ENCODE measurements at regions not wholly inside any gene's neighbourhood (a gene's known extent, or its start where the extent isn't known, plus 50 kb on each side); places are given as distances from the start of the nearest gene placed in this dataset.

DNA sequence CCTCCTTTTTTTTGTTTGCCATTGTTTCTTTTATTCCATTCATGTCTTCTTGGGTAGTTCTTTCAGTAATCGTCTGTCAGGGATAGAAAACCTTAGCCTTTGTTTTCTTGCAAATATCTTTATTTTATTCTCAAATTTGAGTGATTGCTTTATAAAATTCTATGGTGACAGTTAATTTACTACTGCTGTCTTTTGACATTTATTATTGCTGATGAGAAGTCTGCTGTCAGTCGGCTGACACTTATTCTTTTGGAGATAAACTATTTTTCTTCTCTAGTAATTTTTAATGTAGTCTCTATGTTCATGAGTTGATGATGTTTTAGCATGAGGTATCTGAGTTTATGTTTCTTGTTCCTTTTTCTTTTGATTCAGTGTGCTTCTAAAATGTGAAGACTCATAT is 983.8 kb downstream of the TTLL7 start:
- no peak overlapping the region for H3K27ac Mint-ChIP-seq
- intact Hi-C loops (cut with micrococcal nuclease): no loop called here
- no peak for DNase-seq
- no peaks in the 10 kb centered on the region for H3K36me3 Mint-ChIP-seq (ENCODE audit: low read depth)
- no peaks in the 10 kb centered on the region for H3K4me1 Mint-ChIP-seq (ENCODE audit: low read depth)
- H3K4me3 Mint-ChIP-seq: no peak overlapping the region
- H3K9me3 Mint-ChIP-seq: no peaks in the 10 kb centered on the region
- H3K27me3 Mint-ChIP-seq (ENCODE audit: low read depth): peaks cover 4% of the 10 kb centered on the region
- CTCF ChIA-PET: no interaction called here

DNA sequence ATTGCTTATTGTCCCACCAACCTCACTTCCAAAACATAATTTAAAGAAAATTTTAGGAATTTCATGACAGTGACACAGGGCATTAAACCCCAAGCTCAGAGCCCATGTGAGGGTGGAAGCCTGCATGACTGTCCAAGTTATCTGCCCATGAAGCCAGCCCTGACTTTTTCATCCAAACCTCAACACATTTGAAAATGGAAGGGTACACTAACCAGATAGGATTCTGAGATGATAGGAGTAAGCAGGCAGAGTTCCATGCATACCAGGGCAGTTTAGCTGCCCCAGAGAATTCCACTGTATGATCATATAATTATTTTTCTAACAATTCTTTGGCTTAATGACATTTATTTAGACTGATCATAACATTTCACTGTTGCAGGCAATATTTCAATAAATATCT is 986.0 kb downstream of the TTLL7 start:
- no peak for DNase-seq

DNA sequence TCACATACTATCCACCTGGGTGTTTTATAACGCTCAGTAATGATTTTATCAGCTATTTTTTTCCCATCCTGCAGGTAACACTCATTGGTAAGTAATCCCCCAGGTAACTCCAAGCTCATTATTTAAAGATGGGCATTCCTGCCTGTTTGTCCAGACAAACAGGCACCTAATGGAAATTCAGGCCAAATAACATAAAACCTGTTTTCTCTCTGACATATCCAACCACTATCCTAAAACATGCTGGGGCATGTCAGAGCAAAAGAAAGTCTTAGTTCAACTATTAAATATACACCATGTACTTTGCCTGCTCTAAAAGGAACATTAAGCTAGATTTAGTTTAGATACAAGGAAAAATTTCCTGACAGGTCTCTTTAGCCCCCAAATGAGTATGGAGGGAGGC is 987.7 kb downstream of the TTLL7 start:
- no peaks in the 10 kb centered on the region for H3K4me1 Mint-ChIP-seq (ENCODE audit: low read depth)
- H3K9me3 Mint-ChIP-seq: no peaks in the 10 kb centered on the region
- intact Hi-C loops (cut with micrococcal nuclease): no loop called here
- CTCF ChIA-PET: no interaction called here
- no peaks in the 10 kb centered on the region for H3K36me3 Mint-ChIP-seq (ENCODE audit: low read depth)
- no peak for DNase-seq
- peaks cover 7% of the 10 kb centered on the region for H3K27me3 Mint-ChIP-seq (ENCODE audit: low read depth)
- no peak overlapping the region for H3K4me3 Mint-ChIP-seq
- H3K27ac Mint-ChIP-seq: no peak overlapping the region

More for the DNA sequence above, 986.0 kb downstream of the TTLL7 start:
- H3K9me3 Mint-ChIP-seq: no peaks in the 10 kb centered on the region
- H3K27ac Mint-ChIP-seq: no peak overlapping the region
- H3K36me3 Mint-ChIP-seq (ENCODE audit: low read depth): no peaks in the 10 kb centered on the region
- intact Hi-C loops (cut with micrococcal nuclease): no loop called here
- no peak overlapping the region for H3K4me3 Mint-ChIP-seq
- peaks cover 6% of the 10 kb centered on the region for H3K27me3 Mint-ChIP-seq (ENCODE audit: low read depth)
- no peaks in the 10 kb centered on the region for H3K4me1 Mint-ChIP-seq (ENCODE audit: low read depth)
- CTCF ChIA-PET: no interaction called here

DNA sequence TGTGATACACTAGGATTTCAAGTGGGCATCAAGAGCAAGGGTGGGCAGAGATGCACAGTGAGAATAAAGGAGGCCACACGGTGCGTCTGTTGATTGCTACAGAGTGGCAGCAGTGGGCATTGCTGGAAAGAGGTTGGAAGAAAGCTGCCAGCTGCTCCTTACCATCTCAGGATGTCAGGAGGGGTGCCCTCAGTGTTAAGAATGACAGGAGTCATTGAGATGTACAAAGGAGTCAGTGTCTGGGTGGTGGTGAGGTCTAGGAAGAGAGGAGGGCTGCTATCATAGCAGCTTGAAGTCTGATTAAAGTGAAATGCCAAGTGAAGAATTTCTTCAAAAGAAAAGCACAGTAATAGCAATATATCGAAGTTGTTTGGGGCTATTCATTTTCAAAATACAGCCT is 992.7 kb downstream of the TTLL7 start:
- CTCF ChIA-PET: no interaction called here
- H3K27me3 Mint-ChIP-seq (ENCODE audit: low read depth): peaks cover 4% of the 10 kb centered on the region

DNA sequence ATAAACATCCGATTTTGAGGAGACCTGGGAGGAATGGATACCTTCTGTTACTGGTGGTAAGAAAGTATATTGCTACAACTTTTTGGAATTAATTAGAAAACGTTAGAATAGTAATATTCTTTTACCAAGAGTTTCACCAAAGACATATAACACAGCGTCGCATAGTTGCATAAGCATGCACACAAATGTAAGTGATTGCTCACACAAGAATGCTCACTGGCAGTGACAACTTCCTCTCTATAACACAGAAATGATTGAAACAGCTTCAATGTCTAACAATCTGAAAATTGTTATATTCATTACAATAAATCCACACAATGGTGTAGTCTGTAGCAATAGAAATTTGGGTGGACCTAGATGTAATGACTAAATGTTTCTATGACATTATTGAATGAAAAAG is 998.6 kb downstream of the TTLL7 start:
- Mint-ChIP-seq H3K27me3 (ENCODE audit: low read depth) (peaks cover 5% of the 10 kb centered on the region), H3K4me1 (ENCODE audit: low read depth) (no peaks in the 10 kb centered on the region), H3K4me3 (no peak overlapping the region), H3K36me3 (ENCODE audit: low read depth) (no peaks in the 10 kb centered on the region), H3K27ac (no peak overlapping the region), H3K9me3 (no peaks in the 10 kb centered on the region)
- DNase-seq: no peak
- CTCF ChIA-PET: no interaction called here
- intact Hi-C loops (cut with micrococcal nuclease): no loop called here

More for the DNA sequence above, 992.7 kb downstream of the TTLL7 start:
- DNase-seq: no peak
- Mint-ChIP-seq H3K4me1 (ENCODE audit: low read depth) (no peaks in the 10 kb centered on the region), H3K4me3 (no peak overlapping the region), H3K27ac (no peak overlapping the region), H3K36me3 (ENCODE audit: low read depth) (no peaks in the 10 kb centered on the region), H3K9me3 (no peaks in the 10 kb centered on the region)
- intact Hi-C loops (cut with micrococcal nuclease): no loop called here

DNA sequence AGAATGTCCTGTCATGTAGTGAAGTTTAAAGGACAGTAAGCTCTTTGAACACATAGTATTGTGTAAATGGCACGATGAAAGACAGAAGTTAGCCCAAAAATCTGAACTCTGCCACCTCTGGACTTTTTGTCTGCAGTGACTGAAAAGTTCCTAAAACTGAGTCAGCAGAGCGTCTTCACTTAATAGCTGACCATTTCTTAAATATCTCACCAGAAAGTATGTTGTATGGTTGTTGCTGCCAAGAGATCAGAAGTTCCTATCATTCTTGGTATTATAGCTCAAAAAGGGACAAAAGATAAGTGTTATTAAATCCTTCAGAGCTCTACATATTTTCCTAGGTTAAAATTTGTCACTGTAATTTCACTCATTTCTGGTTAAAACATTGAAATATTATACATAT is 1003.0 kb downstream of the TTLL7 start:
- Mint-ChIP-seq H3K36me3 (ENCODE audit: low read depth) (no peaks in the 10 kb centered on the region), H3K4me3 (no peak overlapping the region), H3K27me3 (ENCODE audit: low read depth) (peaks cover 6% of the 10 kb centered on the region), H3K9me3 (peaks cover 4% of the 10 kb centered on the region), H3K4me1 (ENCODE audit: low read depth) (no peaks in the 10 kb centered on the region), H3K27ac (no peak overlapping the region)
- intact Hi-C loops (cut with micrococcal nuclease): no loop called here
- no peak for DNase-seq
- CTCF ChIA-PET: no interaction called here

DNA sequence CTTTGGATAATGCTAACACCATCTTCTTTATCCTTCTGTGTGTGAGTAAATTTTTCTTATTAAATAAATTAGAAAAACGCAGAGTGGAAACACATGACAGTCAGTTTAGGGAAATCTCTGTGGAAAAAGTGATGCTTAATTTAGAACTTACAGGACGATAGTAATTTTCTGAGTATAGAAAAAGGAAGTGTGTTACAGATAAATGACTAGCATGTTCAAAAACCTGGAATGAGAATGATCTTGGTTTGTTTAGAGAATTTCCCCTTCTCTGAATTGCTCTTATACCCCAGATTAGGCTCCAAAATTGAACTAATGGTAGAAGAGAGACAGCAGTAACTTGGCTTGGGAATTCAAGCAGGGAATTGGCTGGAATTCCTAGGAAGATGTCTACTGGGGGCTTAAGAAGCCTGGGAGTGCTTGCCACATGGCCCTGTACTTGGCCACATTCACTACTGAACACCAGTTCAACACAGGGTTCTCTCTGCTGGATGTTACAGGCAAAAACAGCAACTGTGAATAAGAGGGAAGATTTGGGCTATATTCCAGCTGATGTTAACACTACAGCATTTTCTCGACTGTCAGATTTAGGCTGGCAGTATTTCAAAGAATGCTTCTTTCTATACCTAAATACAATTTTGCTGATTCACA is 1004.2 kb downstream of the TTLL7 start:
- no peak overlapping the region for H3K27ac Mint-ChIP-seq
- H3K36me3 Mint-ChIP-seq (ENCODE audit: low read depth): no peaks in the 10 kb centered on the region
- peaks cover 4% of the 10 kb centered on the region for H3K9me3 Mint-ChIP-seq
- H3K4me3 Mint-ChIP-seq: no peak overlapping the region
- H3K27me3 Mint-ChIP-seq (ENCODE audit: low read depth): peaks cover 8% of the 10 kb centered on the region
- CTCF ChIA-PET: no interaction called here
- intact Hi-C loops (cut with micrococcal nuclease): no loop called here
- no peak for DNase-seq
- H3K4me1 Mint-ChIP-seq (ENCODE audit: low read depth): no peaks in the 10 kb centered on the region

DNA sequence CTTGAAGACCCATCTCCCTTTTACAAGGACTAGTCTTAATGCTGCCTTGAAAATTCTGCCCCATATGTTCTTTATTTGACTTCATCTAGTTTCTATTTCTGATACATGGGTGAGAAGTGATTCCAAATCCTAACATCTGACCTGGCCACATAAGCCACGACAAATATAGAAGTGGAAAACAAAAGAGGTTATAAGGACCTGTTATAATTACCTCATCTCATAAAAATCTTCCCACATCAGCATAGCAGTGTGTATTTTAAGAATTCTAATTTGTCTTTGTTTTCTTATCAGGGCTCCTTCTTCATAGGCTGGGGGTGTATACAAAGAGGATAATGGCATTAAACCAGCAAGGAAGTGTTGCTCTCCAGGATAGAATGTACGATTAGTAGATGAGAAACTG is 1007.4 kb downstream of the TTLL7 start:
- peaks cover 4% of the 10 kb centered on the region for H3K9me3 Mint-ChIP-seq
- no peak for DNase-seq
- H3K36me3 Mint-ChIP-seq (ENCODE audit: low read depth): no peaks in the 10 kb centered on the region
- peaks cover 8% of the 10 kb centered on the region for H3K27me3 Mint-ChIP-seq (ENCODE audit: low read depth)
- H3K4me1 Mint-ChIP-seq (ENCODE audit: low read depth): no peaks in the 10 kb centered on the region
- no peak overlapping the region for H3K27ac Mint-ChIP-seq
- intact Hi-C loops (cut with micrococcal nuclease): no loop called here
- CTCF ChIA-PET: no interaction called here
- no peak overlapping the region for H3K4me3 Mint-ChIP-seq

DNA sequence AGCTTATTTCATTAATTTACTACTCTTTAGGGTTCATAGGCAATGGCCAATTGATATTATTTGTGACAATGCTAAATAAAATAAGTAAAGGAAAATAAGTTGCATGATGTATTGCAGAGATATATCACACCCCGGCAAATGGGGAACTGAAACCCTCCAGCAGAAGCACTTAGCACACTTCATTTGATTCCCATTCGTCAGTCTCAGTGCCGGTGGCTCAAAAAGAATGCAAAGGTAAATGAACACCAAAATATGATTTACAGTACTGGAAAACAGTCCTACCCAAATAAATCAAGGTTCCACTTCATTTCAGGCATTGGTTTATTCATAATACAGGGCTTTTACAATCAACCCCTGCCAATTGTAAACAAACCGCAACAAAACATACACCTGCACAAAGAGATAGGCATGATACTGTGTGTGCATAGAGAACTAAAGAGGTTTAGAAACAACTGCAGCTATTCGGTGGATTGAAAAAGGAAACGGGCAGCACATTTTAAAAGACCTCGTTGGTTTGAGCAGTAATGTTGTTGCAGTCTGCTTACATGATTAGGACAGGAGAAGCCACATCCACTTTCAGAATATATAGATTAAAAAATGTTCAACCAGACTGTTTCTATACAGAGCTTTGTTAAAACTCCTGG is 1019.2 kb downstream of the TTLL7 start:
- CTCF ChIA-PET: no interaction called here
- DNase-seq: no peak
- intact Hi-C loops (cut with micrococcal nuclease): no loop called here
- Mint-ChIP-seq H3K27ac (no peak overlapping the region), H3K4me3 (no peak overlapping the region), H3K9me3 (no peaks in the 10 kb centered on the region), H3K27me3 (ENCODE audit: low read depth) (peaks cover 25% of the 10 kb centered on the region), H3K4me1 (ENCODE audit: low read depth) (peaks cover 5% of the 10 kb centered on the region), H3K36me3 (ENCODE audit: low read depth) (no peaks in the 10 kb centered on the region)

DNA sequence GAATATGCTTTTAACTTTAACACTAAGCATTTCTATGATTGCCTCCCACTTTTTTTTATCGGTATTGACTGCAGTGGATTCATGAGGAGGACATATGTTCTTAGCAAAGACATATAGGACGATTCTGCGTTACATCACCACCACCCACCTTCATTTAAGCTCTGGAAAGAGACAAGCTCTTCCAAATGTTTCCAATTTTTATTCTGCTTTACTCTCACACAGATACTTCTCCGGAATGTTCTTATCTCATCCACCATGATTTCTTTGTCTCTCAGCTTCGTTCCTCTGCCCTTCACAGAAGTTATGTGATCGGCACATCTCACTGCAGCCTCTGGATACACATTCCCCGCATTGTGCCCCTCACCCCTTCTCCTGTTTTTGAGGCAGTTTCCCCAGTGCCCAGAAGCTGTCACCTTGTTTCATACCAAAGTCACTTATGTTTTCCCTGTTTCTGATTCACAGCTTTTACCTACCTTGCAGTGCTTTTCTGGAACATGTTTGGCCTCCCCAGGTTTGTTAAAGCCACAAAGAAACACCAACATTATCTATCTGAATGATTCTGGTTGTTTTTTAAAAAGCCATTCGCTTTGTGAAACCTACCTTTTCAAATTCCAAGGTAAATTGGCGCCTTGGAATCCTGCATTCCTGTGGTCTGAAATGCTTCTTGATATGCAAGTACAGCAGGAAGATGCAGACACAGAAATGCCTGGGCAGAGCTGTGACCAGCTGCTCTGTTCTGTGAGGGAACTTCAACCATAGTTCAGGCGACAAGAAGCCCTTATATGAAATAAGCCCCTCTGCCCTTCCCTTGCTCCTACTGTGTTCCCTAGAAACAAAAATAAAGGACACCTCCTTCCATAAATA is 1020.2 kb downstream of the TTLL7 start:
- peaks cover 5% of the 10 kb centered on the region for H3K4me1 Mint-ChIP-seq (ENCODE audit: low read depth)
- H3K27ac Mint-ChIP-seq: no peak overlapping the region
- H3K27me3 Mint-ChIP-seq (ENCODE audit: low read depth): peaks cover 25% of the 10 kb centered on the region
- intact Hi-C loops (cut with micrococcal nuclease): no loop called here
- DNase-seq: no peak
- H3K36me3 Mint-ChIP-seq (ENCODE audit: low read depth): no peaks in the 10 kb centered on the region
- H3K9me3 Mint-ChIP-seq: no peaks in the 10 kb centered on the region
- CTCF ChIA-PET: interaction anchor here (0.5 kb wide), 1 partner anchor 57 kb away, joined by 3 read pairs; no protein-coding TSS in a partner anchor
- no peak overlapping the region for H3K4me3 Mint-ChIP-seq

DNA sequence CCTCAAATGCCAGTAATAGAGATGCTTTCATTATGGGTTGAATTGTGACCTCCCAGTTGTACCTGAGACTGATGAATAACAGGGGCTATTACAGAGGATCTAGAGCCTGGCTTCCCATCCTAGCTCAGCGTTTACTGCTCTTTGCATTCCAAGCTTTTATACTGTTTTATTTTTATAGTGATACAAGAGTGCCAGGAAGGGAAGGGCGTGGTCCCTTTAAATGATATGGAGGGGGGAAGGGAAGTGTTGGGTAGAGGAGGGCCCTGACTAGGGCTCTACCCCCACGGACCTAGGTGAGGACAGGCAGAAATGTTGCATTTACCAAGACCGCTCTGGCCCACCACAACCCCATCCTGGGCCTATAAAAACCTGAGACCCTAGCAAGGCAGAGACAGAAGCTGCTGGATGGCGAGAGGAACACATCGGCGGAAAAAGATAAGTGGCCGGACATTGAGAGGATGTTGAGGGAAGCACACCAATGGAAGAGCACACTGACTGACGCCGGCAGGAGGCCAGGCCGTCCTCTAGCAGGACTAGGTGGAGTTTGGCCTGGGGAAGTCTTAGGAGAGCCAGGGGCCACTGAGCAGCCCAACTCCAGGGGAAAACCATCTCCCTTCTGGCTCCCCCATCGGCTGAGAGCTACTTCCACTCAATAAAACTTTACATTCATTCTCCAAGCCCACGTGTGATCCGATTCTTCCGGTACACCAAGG is 1025.9 kb downstream of the TTLL7 start:
- H3K36me3 Mint-ChIP-seq (ENCODE audit: low read depth): no peaks in the 10 kb centered on the region
- CTCF ChIA-PET: no interaction called here
- H3K27ac Mint-ChIP-seq: no peak overlapping the region
- no peak overlapping the region for H3K4me3 Mint-ChIP-seq
- no peaks in the 10 kb centered on the region for H3K9me3 Mint-ChIP-seq
- intact Hi-C loops (cut with micrococcal nuclease): no loop called here
- no peaks in the 10 kb centered on the region for H3K4me1 Mint-ChIP-seq (ENCODE audit: low read depth)
- H3K27me3 Mint-ChIP-seq (ENCODE audit: low read depth): peaks cover 4% of the 10 kb centered on the region
- DNase-seq: no peak

DNA sequence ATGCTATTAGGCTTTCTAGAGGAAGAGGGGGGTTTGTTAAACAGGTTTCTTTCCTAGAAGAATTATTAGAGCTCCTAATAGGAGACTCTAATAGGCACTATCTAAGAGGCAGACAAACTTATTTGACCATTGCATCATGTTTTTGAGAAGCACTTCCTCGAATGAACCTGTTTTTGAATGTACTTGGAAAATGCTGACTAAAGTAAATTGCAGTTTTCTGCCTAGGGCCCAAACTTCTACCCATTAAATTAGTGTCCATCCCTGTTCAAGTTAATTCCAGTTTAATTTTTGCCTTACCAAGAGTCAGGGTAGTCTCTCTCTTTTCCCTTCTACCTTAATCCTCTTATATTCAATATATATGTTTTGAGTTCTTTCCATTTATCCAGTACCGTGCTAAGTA is 1029.6 kb downstream of the TTLL7 start:
- CTCF ChIA-PET: no interaction called here
- Mint-ChIP-seq H3K9me3 (no peaks in the 10 kb centered on the region), H3K4me3 (no peak overlapping the region), H3K27me3 (ENCODE audit: low read depth) (no peaks in the 10 kb centered on the region), H3K27ac (no peak overlapping the region), H3K36me3 (ENCODE audit: low read depth) (no peaks in the 10 kb centered on the region), H3K4me1 (ENCODE audit: low read depth) (no peaks in the 10 kb centered on the region)
- intact Hi-C loops (cut with micrococcal nuclease): no loop called here
- no peak for DNase-seq
